Kidney epithelial cell (primary cell): ENCODE measurements at regions not wholly inside any gene's neighbourhood (a gene's known extent, or its start where the extent isn't known, plus 50 kb on each side); places are given as distances from the start of the nearest gene placed in this dataset.
"Not testable (repeated sequence)": the region's sequence is repeated elsewhere in the genome, so short reads cannot be mapped to it uniquely, and the experiment has no call there.

ENCODE experiments used
- DNase-seq: peaks from one replicate; pipeline ENCODE4 v3.0.0-alpha.2; 2010; ENCODE audit warnings: low read depth
- H3K27me3 ChIP-seq: 2 replicates; pipeline ENCODE4 v1.6.0; 2011; ENCODE audit warnings: low read length; ENCODE audit not compliant: control insufficient read depth, insufficient read depth
- H3K36me3 ChIP-seq: 2 replicates; pipeline ENCODE4 v1.5.1; 2011; ENCODE audit warnings: low read length; ENCODE audit not compliant: control insufficient read depth, insufficient read depth
- H3K4me3 ChIP-seq: 2 replicates; pipeline ENCODE4 v1.5.1; 2011; ENCODE audit warnings: low read depth, mild to moderate bottlenecking, control low read depth, low read length
- CTCF ChIP-seq: IDR thresholded peaks from 2 replicates; pipeline ENCODE4 v1.5.1; 2011; ENCODE audit warnings: mild to moderate bottlenecking, moderate library complexity, low read length, control low read depth, inconsistent platforms; ENCODE audit not compliant: insufficient read depth, poor library complexity, severe bottlenecking

GRCh38 chr19:28549680-28550277 is 663.2 kb downstream of the UQCRFS1 start:
- DNase-seq: no peak
- no peaks in the 10 kb centered on the region for H3K36me3 ChIP-seq
- TF ChIP-seq CTCF: no peak
- no peaks in the 10 kb centered on the region for H3K27me3 ChIP-seq
- H3K4me3 ChIP-seq: no peak overlapping the region

GRCh38 chr19:28546148-28546685 is 666.7 kb downstream of the UQCRFS1 start:
- no peak for TF ChIP-seq CTCF
- Histone ChIP-seq H3K4me3 (no peak overlapping the region), H3K27me3 (no peaks in the 10 kb centered on the region), H3K36me3 (no peaks in the 10 kb centered on the region)
- DNase-seq: no peak

GRCh38 chr19:28545397-28545796 is 667.6 kb downstream of the UQCRFS1 start:
- not testable (repeated sequence) for H3K4me3 ChIP-seq, H3K36me3 ChIP-seq, DNase-seq, H3K27me3 ChIP-seq

GRCh38 chr19:28544451-28545261 is 668.3 kb downstream of the UQCRFS1 start:
- Histone ChIP-seq H3K36me3 (no peaks in the 10 kb centered on the region), H3K27me3 (no peaks in the 10 kb centered on the region), H3K4me3 (no peak overlapping the region)
- DNase-seq: no peak
- no peak for TF ChIP-seq CTCF

GRCh38 chr19:28543244-28543776 is 669.6 kb downstream of the UQCRFS1 start:
- Histone ChIP-seq H3K36me3 (no peaks in the 10 kb centered on the region), H3K4me3 (no peak overlapping the region), H3K27me3 (no peaks in the 10 kb centered on the region)
- DNase-seq: no peak
- no peak for TF ChIP-seq CTCF
